Liver (tissue), 7 donors: ENCODE measurements at regions not wholly inside any gene's neighbourhood (a gene's known extent, or its start where the extent isn't known, plus 50 kb on each side); places are given as distances from the start of the nearest gene placed in this dataset.

Experiments
- DNase-seq: peaks from one replicate; pipeline ENCODE4 v3.0.0-alpha.2; 2017; ENCODE audit warnings: low spot score
- H3K27ac ChIP-seq, 2 donors: one replicate each; pipeline ENCODE4 v1.7.0; 2013; ENCODE audit warnings: inconsistent platforms in 2 of 2, low read length in 2 of 2, control low read depth in 1 of 2, low read depth in 1 of 2, mild to moderate bottlenecking in 1 of 2
- H3K27me3 ChIP-seq, 4 donors: one replicate each; pipeline versions ENCODE4 v1.6.1 to v1.7.0; 2013; ENCODE audit warnings: low read length in 3 of 4, inconsistent platforms in 1 of 4, mild to moderate bottlenecking in 1 of 4, moderate library complexity in 1 of 4; ENCODE audit not compliant: control insufficient read depth in 4 of 4, insufficient read depth in 4 of 4
- H3K36me3 ChIP-seq, 4 donors: one replicate each; pipeline versions ENCODE4 v1.6.1 to v1.7.0; 2013; ENCODE audit warnings: low read length in 3 of 4, mild to moderate bottlenecking in 3 of 4, low read depth in 1 of 4, moderate library complexity in 1 of 4; ENCODE audit not compliant: control insufficient read depth in 4 of 4, insufficient read depth in 3 of 4
- H3K4me1 ChIP-seq, 4 donors: one replicate each; pipeline versions ENCODE4 v1.6.1 to v1.7.0; 2013; ENCODE audit warnings: low read length in 3 of 4, mild to moderate bottlenecking in 3 of 4, moderate library complexity in 1 of 4; ENCODE audit not compliant: control insufficient read depth in 4 of 4, insufficient read depth in 4 of 4
- H3K4me3 ChIP-seq, 3 donors: one replicate each; pipeline versions ENCODE4 v1.6.1 to v1.7.0; 2013; ENCODE audit warnings: low read length in 3 of 3, control low read depth in 1 of 3, low read depth in 1 of 3, mild to moderate bottlenecking in 1 of 3
- H3K9ac ChIP-seq, 2 donors: one replicate each; pipeline ENCODE4 v1.7.0; 2013; ENCODE audit warnings: low read length in 2 of 2, mild to moderate bottlenecking in 2 of 2, moderate library complexity in 2 of 2, control low read depth in 1 of 2, low read depth in 1 of 2
- H3K9me3 ChIP-seq, 4 donors: one replicate each; pipeline versions ENCODE4 v1.6.1 to v1.7.0; 2013; ENCODE audit warnings: low read length in 3 of 4; ENCODE audit not compliant: control insufficient read depth in 4 of 4
- FOXA1 ChIP-seq: IDR thresholded peaks from 2 replicates; pipeline ENCODE4 v1.6.1; 2016; ENCODE audit warnings: antibody characterized with exemption
- FOXA2 ChIP-seq: IDR thresholded peaks from 2 replicates; pipeline ENCODE4 v1.6.1; 2016; ENCODE audit warnings: antibody characterized with exemption
- GABPA ChIP-seq, 2 donors: IDR thresholded peaks in 1 of 2; conservative IDR thresholded peaks in 1 of 2; 2 replicates each; pipeline ENCODE4 v1.6.1; 2016; ENCODE audit warnings: antibody characterized with exemption in 2 of 2, mild to moderate bottlenecking in 1 of 2, moderate library complexity in 1 of 2
- HNF4G ChIP-seq: IDR thresholded peaks from 2 replicates; pipeline ENCODE4 v1.6.1; 2016; ENCODE audit warnings: antibody characterized with exemption
- JUND ChIP-seq, 2 donors: IDR thresholded peaks; 2 replicates each; pipeline ENCODE4 v1.6.1; 2016; ENCODE audit warnings: antibody characterized with exemption in 2 of 2
- NR2F2 ChIP-seq: IDR thresholded peaks from 2 replicates; pipeline ENCODE4 v1.6.1; 2016; ENCODE audit warnings: antibody characterized with exemption
- RXRA ChIP-seq, 2 donors: IDR thresholded peaks; 2 replicates each; pipeline ENCODE4 v1.6.1; 2017 to 2018; ENCODE audit warnings: antibody characterized with exemption in 2 of 2, mild to moderate bottlenecking in 1 of 2
- SP1 ChIP-seq: IDR thresholded peaks from 2 replicates; pipeline ENCODE4 v1.6.1; 2018; ENCODE audit warnings: antibody characterized with exemption, mild to moderate bottlenecking
- TAF1 ChIP-seq: conservative IDR thresholded peaks from 2 replicates; pipeline ENCODE4 v1.6.1; 2016; ENCODE audit warnings: antibody characterized with exemption, mild to moderate bottlenecking
- YY1 ChIP-seq: IDR thresholded peaks from 2 replicates; pipeline ENCODE4 v1.6.1; 2016; ENCODE audit warnings: antibody characterized with exemption, mild to moderate bottlenecking
- ZBTB33 ChIP-seq: IDR thresholded peaks from 2 replicates; pipeline ENCODE4 v1.6.1; 2016; ENCODE audit warnings: antibody characterized with exemption
- WGBS: extraction: QIAGEN DNeasy Blood & Tissue Kit; methylation state at CpG from one replicate; pipeline ENCODE4 v1.1.7; 2013; 5-methylcytosine and 5-hydroxymethylcytosine counted together
- TF ChIP-seq, protein P1 (sequence below): IDR thresholded peaks from 2 replicates; pipeline ENCODE4 v1.6.1; 2016; ENCODE audit warnings: antibody characterized with exemption
- TF ChIP-seq, protein P2 (sequence below): IDR thresholded peaks from 2 replicates; pipeline ENCODE4 v1.6.1; 2016; ENCODE audit warnings: antibody characterized with exemption, mild to moderate bottlenecking
- TF ChIP-seq, protein P3 (sequence below): IDR thresholded peaks from 2 replicates; pipeline ENCODE4 v1.6.1; 2016; ENCODE audit warnings: antibody characterized with exemption
- donor health status: healthy.
- donor health status: healthy.
- donor health status: healthy.
- donor health status: healthy.

- Histone ChIP-seq H3K27ac (no peak overlapping the region), H3K4me1 (no peaks in the 10 kb centered on the region), H3K4me3 (no peak overlapping the region), H3K27me3 (no peaks in the 10 kb centered on the region), H3K36me3 (no peaks in the 10 kb centered on the region), H3K9ac (no peak overlapping the region), H3K9me3 (no peaks in the 10 kb centered on the region)
- no peak for DNase-seq
- 88% methylated on average over 25 of the region's 25 CpGs for WGBS
- TF ChIP-seq, protein P1, sequence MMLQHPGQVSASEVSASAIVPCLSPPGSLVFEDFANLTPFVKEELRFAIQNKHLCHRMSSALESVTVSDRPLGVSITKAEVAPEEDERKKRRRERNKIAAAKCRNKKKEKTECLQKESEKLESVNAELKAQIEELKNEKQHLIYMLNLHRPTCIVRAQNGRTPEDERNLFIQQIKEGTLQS: no peak
- no peak for TF ChIP-seq SP1
- TF ChIP-seq NR2F2: no peak
- TF ChIP-seq JUND (IDR thresholded peaks at IDR 0.05): no peak
- no peak for TF ChIP-seq ZBTB33
- TF ChIP-seq, protein P2, sequence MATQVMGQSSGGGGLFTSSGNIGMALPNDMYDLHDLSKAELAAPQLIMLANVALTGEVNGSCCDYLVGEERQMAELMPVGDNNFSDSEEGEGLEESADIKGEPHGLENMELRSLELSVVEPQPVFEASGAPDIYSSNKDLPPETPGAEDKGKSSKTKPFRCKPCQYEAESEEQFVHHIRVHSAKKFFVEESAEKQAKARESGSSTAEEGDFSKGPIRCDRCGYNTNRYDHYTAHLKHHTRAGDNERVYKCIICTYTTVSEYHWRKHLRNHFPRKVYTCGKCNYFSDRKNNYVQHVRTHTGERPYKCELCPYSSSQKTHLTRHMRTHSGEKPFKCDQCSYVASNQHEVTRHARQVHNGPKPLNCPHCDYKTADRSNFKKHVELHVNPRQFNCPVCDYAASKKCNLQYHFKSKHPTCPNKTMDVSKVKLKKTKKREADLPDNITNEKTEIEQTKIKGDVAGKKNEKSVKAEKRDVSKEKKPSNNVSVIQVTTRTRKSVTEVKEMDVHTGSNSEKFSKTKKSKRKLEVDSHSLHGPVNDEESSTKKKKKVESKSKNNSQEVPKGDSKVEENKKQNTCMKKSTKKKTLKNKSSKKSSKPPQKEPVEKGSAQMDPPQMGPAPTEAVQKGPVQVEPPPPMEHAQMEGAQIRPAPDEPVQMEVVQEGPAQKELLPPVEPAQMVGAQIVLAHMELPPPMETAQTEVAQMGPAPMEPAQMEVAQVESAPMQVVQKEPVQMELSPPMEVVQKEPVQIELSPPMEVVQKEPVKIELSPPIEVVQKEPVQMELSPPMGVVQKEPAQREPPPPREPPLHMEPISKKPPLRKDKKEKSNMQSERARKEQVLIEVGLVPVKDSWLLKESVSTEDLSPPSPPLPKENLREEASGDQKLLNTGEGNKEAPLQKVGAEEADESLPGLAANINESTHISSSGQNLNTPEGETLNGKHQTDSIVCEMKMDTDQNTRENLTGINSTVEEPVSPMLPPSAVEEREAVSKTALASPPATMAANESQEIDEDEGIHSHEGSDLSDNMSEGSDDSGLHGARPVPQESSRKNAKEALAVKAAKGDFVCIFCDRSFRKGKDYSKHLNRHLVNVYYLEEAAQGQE: no peak
- no peak for TF ChIP-seq HNF4G
Observed at GRCh38 chr18:78518805-78519204, 460.8 kb upstream of the SALL3 start.

DNA sequence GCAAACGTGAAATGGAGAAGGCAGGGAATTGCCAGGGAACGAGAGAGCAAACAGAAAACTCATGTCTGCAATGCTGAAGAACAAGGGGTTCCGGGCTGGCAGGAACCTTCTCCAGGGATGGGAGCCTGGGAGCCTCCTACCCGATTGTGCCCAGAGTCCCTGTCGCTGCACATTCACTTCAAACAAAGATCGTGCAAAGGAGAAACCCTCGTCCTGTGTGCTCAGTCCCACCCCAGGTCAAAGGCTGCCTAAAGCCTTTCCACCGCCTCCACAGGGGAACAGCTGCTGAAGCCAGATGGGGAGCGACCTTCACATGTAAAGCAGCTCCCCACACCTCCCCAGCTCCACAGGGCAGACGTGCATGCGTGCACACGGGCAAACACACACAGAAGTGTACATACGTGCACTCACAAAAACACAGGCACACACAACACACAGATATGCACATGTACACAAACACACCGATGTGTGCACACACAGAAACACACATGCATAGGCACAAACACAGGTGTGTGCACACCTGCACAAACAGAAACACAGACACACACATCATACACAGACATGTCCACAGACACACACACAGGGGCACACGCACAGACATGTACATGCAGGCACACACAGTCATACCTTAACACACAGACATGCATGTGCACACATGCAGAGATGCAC, 460.1 kb upstream of the SALL3 start:
- no peaks in the 10 kb centered on the region for H3K36me3 ChIP-seq
- 77% methylated on average over 15 of the region's 15 CpGs for WGBS
- H3K4me3 ChIP-seq: no peak overlapping the region
- H3K27ac ChIP-seq: no peak overlapping the region
- no peak overlapping the region for H3K9ac ChIP-seq
- H3K27me3 ChIP-seq: no peaks in the 10 kb centered on the region
- TF ChIP-seq, protein P3, sequence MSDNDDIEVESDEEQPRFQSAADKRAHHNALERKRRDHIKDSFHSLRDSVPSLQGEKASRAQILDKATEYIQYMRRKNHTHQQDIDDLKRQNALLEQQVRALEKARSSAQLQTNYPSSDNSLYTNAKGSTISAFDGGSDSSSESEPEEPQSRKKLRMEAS: no peak
- TF ChIP-seq, protein P1: no peak
- TF ChIP-seq HNF4G (no peak), FOXA2 (no peak), NR2F2 (no peak), ZBTB33 (no peak), SP1 (no peak), GABPA (IDR thresholded peaks at IDR 0.05 in 1 of 2, conservative IDR thresholded peaks at IDR 0.05 in 1 of 2) (no peak), RXRA (IDR thresholded peaks at IDR 0.05) (no peak), YY1 (no peak), FOXA1 (no peak), TAF1 (no peak)
- TF ChIP-seq, protein P2: no peak
- H3K4me1 ChIP-seq: no peaks in the 10 kb centered on the region
- H3K9me3 ChIP-seq: no peaks in the 10 kb centered on the region
- DNase-seq: no peak
